IMR-90 (cell line): ENCODE measurements at regions not wholly inside any gene's neighbourhood (a gene's known extent, or its start where the extent isn't known, plus 50 kb on each side); places are given as distances from the start of the nearest gene placed in this dataset.

Experiments
- BHLHE40 ChIP-seq: fragments of 150-350 bp; IDR thresholded peaks from 2 replicates; pipeline ENCODE4 v1.6.1; 2016; ENCODE audit warnings: mild to moderate bottlenecking, low read depth, low read length
- CEBPB ChIP-seq: IDR thresholded peaks from 2 replicates; pipeline ENCODE4 v1.6.1; 2012; ENCODE audit warnings: low read depth, low read length, improper control_type of control experiment
- CTCF ChIP-seq: conservative IDR thresholded peaks from 2 replicates; pipeline ENCODE4 v1.5.1; 2012; ENCODE audit warnings: mild to moderate bottlenecking, low read depth, low read length, improper control_type of control experiment
- ELK1 ChIP-seq: fragments of 150-350 bp; IDR thresholded peaks from 2 replicates; pipeline ENCODE4 v1.6.1; 2016; ENCODE audit warnings: low read depth, mild to moderate bottlenecking, low read length, moderate library complexity, borderline replicate concordance
- FOS ChIP-seq: fragments of 150-350 bp; IDR thresholded peaks from 2 replicates; pipeline ENCODE4 v1.6.1; 2016; ENCODE audit warnings: low read depth, low read length
- MAFK ChIP-seq: IDR thresholded peaks from 2 replicates; pipeline ENCODE4 v1.6.1; 2012; ENCODE audit warnings: low read depth, low read length, improper control_type of control experiment
- MAZ ChIP-seq: IDR thresholded peaks from 2 replicates; pipeline ENCODE4 v1.6.1; 2012; ENCODE audit warnings: low read depth, mild to moderate bottlenecking, low read length, improper control_type of control experiment, moderate library complexity, borderline replicate concordance
- POLR2A ChIP-seq: IDR thresholded peaks from 2 replicates; pipeline ENCODE4 v1.6.1; 2012; ENCODE audit warnings: mild to moderate bottlenecking, low read depth, low read length
- RAD21 ChIP-seq: IDR thresholded peaks from 2 replicates; pipeline ENCODE4 v1.6.1; 2012; ENCODE audit warnings: low read length, improper control_type of control experiment
- RCOR1 ChIP-seq: IDR thresholded peaks from 2 replicates; pipeline ENCODE4 v1.6.1; 2012; ENCODE audit warnings: mild to moderate bottlenecking, low read length, improper control_type of control experiment; ENCODE audit not compliant: insufficient replicate concordance
- RFX5 ChIP-seq: IDR thresholded peaks from 2 replicates; pipeline ENCODE4 v1.8.0; 2012; ENCODE audit warnings: low read depth, mild to moderate bottlenecking, low read length, moderate library complexity
- SMC3 ChIP-seq: fragments of 150-350 bp; IDR thresholded peaks from 2 replicates; pipeline ENCODE4 v1.6.1; 2016; ENCODE audit warnings: low read depth, mild to moderate bottlenecking, antibody characterized with exemption, low read length, moderate library complexity
- USF2 ChIP-seq: fragments of 150-350 bp; IDR thresholded peaks from 2 replicates; pipeline ENCODE4 v1.6.1; 2017; ENCODE audit warnings: mild to moderate bottlenecking, antibody characterized with exemption, low read length, low read depth

GRCh38 chr10:78605800-78606350, 462.9 kb upstream of the ZMIZ1 start:
- TF ChIP-seq CTCF = no peak
- no peak for TF ChIP-seq ELK1
- no peak for TF ChIP-seq SMC3
- no peak for TF ChIP-seq CEBPB
- TF ChIP-seq BHLHE40 = no peak
- no peak for TF ChIP-seq RFX5
- no peak for TF ChIP-seq RAD21
- TF ChIP-seq POLR2A = no peak
- TF ChIP-seq MAFK = no peak
- TF ChIP-seq FOS = no peak
- TF ChIP-seq USF2 = no peak
- no peak for TF ChIP-seq RCOR1
- TF ChIP-seq MAZ = no peak
